Inflammatory macrophage treated with lipopolysaccharide for 1 hour (primary cell): ENCODE measurements at regions not wholly inside any gene's neighbourhood (a gene's known extent, or its start where the extent isn't known, plus 50 kb on each side); places are given as distances from the start of the nearest gene placed in this dataset.

Experiments used
- DNase-seq, 2 donors: peaks; one replicate each; pipeline ENCODE4 v3.0.0-alpha.2; 2020 to 2022

DNA sequence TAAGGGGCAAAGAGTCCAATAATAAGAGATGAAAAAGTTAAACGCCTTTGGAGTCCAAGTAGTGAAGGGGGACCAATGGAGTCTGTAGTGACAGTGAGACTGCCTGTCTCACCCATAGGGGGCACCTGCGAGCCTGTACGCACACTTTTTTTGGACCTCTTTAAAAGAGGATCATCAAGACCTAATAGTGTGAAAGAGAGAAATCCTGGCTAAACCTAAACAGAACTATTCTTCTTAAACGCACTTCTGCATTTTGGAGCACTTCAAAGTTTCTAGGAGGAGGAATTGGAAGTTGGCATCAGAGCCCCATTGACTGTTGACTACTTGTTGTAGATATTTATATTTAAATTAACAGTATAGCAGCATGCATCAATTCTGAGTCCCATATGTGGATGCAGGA, 636.1 kb upstream of the KLF4 start:
- DNase-seq, result peak in 1 of 2 donors; percentile 24

DNA sequence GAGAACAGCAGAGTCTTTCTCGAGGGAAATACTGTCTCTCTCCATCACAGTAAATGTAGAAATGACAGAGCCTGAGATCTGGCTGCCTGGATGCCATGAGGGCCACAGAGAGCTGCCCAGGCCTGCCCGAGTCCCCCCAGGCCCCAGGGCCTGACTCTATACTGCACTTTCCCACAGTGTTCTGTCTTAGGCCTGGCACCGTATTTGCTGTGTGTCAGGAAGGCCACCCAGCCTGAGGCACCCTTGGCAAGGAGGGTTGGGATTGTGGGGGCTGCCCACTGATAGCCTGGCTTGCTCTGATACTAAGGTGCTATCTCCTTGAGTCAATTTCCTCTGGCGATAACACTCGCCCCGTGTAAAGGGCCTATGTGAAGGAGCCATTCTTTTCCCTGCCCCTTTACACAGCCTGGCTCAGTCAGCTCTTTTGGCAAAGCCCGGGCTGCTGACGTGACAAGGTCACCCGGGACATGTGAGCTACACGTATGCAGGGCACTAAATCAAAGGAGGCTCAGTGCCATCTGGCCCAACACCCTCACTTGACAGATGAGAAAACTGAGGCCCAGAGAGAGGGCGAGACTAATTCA, 630.1 kb upstream of the KLF4 start:
- DNase-seq, result no peak

DNA sequence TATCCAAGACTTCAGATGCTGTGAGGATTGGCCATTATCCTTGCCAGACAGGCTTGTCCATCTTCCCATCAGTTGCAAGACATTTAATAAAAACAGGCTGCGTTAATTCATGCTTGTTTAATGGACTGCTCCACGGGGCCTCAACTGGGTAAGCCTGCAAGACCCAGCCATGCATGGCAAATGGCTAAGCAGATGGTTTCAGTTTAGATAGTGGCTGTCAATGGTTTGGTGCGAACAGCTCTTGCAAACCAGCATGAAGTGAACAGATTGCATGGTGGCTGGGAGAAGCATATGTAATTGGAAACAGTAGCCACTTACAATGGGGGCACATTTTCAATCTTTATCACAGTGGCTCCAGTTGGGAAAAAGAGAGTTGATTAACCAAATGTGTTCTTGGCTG, 628.2 kb upstream of the KLF4 start:
- no peak for DNase-seq

DNA sequence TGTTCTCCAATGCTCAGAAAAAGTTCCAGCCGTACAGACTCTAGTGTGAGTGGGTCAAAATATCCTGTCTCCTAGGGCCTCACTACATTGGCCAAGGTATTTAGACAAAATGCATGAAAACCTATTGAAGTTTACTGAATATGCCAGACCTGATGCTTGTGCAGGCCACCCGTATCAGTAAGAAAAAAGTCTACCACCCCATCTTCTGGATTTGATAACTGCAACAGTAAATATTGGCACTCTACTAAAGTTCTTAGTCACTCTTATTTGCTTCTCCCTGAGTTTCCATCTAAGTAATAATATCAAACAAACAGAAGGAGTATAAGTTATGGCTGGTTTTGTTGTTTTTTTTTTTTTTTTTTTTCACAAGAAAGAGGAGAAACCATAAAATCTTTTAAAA, 627.7 kb upstream of the KLF4 start:
- DNase-seq, result no peak

DNA sequence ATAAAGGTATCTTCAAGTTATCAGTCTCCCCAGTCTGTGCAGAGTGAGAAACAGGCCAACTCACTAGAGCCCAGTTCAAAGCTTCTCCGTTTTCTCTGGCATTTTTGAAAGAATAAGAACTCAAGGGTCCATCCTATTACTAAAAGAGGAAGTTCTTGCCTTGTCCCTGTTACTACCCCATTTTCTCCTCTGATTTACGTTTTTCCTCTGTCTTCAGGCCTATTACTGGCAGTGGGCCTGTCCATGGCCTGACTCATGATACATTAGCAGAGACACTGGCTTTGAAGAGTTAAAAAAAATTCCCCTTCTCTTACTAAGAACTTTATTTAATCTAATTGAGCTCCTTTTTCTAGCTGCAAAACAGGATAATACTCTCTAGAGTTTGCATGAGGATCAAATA, 624.0 kb upstream of the KLF4 start:
- DNase-seq, result peak in 1 of 2 donors; percentile 41

DNA sequence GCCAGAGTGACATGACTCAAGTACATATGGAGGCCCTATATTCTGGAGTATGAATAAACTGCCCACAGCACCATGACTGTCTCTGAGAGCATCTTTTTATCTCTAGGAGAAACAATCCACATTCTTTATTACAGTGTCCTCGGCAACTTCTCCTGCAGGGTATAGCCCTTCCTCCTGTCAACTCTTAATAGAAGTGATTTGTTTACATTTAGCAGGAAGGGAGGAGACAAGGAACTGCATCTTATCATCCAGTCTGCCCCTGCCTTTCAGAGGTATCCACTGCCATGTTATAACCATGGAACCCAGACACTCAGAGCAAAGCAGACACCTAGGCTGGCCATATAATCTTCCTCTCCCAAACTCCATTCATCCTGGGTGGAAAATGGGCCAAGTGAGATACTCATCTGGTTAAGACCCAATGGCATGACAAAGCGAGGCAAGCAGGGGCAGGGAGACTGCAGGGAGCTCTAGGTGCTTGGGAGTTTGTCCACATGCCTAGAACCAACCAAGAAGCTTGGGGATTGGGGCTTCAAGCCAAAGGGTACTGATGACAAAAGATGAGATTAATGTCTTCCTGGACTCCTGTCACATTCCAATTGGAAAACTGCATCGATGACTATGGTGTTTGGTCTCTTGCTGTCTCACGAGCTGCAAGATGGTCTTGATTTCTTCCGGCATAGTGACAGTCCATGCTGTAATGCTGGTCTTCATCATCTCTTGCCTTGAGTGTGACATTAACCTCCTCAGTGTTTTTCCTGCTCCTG, 620.5 kb upstream of the KLF4 start:
- no peak for DNase-seq

DNA sequence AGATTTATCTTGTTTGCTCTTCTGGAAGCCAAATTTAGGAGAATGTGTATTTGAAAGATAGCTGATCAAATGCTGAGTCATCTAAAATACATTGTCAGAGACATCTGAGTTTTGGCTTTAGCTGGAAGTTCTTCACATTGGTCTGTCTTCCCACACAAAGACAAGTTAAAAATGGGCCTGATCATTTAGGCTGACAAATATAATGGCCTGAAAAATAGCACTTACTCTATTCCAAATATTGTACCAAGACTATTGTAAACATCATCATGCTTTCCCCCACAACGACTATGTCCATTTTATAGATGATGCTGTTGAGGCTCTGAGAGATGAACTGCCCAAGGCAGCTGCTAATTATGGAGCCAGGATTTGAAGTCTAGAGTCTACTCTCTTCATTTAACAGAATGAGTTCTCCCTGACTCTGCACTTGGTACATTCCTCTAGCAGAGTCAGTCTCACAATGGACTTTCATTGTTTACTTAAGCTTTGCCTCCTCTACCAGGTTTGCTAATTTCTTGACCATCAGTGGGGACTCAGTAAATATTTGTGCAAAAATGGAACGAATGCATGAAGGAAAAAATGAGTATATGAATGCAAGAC, 619.4 kb upstream of the KLF4 start:
- DNase-seq, result no peak

DNA sequence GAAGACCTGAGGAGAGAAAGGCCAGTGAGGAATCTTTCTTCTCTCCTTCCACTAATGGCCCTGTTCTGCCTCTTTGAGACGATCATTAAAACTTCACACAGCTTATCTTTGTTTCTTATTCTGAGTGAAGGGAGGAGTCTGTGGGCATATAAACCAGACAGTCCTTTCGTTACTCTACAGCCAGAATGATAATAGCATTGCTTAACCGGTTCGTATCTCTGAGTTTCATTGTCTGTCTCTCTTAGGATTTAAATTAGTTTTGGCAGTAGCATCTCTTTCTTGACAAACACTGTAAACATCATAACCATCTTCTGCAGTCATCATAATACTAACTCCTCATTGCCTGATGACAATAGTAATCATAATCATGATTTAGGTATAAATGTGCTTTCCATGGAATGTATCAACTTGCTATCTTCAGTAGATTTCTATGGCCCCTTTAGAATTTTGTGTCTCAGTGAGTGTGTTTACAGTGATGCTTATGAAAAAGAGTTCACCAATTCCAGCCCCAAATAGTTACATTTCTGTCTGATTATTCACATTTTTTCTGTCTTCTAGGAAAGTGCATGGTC, 618.8 kb upstream of the KLF4 start:
- no peak for DNase-seq

DNA sequence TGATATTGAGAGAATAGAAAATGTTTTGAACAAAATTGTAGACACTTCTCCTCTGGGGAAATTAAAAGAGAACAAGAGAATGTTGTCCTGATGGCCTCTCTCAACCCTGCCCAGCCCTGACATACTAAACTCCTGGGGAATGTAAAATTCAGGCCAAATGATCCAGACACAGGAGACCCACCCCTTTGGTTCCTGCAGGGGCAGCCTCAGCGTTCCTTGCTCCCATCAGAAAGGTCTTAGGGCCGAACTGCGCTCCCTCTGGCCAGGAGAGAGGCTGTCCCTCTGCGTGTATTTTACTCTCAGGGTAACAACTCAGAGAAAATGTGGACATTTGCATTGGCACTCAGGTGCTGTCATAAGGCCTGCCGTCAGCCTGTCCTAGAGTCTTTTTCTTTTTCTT, 616.3 kb upstream of the KLF4 start:
- no peak for DNase-seq

DNA sequence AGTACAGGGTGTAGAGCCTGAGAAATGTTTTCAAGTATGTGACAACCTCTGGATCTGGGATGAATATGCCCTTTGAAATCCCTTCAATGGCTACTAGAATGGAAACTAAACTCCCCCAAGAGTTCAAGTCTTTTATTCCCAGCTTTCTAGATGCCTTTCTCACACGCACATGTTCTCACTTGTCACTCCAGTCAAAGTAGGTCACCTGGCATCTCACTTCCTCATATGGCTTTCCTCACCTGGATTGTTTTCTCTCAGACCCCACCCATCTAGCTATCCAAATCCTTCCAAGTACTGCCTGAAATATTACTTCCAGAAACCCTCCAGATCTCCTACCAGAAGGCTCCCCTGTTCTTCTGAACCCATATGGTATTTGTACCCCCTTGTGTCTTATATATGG, 615.4 kb upstream of the KLF4 start:
- DNase-seq, result no peak

DNA sequence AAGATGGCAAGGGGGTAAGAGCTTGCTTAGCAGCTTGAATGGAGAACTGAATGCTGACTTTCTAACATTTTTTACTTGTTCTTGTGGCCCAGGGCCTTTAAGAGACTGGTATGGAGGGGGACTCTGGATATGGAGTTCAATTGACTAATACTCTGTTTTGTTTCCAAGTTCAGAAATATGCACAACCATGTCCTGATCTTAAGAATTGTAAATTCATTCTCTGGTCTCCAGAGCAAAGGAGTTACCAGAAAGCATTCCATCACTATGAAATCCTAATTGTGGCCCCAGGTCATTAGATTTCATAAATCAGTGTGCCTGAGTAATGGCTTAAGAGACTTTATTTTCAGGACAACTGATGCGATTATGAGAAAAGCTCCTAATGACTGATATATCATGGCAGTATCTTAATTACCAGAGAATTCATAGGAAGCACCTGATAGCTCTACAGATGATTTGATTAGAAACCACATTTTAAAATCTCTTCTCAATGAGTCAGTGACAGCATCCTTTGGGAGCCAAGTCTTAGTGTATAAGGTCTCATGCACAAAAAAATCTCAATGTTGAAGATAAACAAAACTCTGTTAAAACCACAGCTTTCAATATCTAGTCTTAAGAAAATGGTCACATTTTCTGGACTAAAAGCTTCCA, 613.6 kb upstream of the KLF4 start:
- no peak for DNase-seq

DNA sequence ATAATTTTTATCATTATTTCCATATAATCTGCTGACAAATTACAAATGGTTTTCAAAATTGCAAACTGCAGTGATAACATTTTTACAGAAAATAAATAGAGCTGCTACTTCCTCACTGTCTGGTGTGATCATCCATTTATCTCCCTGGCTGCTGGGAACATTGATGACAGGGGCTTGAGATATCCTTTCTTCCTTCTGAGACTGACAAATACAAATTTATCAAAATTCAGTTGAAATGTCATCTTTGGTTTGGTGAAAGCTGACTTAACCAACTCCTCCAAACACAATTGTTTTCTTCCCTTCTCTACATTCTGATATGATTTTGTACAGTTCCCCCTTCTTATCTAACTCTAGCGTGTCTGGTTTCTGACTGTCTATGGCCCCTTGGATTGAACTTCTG, 611.8 kb upstream of the KLF4 start:
- no peak for DNase-seq

DNA sequence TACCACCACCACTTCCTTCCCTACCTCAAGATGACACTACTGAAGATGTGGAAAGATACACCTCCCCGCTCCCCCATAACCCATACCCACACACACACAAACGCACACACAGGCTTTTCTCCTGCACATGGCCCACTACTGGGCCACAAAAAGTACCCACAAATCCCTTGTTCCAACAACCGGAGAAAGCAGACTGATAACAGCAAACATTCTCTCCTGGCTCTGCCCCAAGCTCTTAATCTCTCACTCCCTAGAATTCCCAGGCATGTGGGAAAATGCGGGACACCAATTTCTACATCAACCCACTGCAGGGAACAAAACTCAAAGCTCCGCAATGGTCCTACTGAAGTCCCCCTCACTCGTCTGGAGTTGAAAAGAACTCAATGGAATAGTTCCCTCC, 611.0 kb upstream of the KLF4 start:
- no peak for DNase-seq

DNA sequence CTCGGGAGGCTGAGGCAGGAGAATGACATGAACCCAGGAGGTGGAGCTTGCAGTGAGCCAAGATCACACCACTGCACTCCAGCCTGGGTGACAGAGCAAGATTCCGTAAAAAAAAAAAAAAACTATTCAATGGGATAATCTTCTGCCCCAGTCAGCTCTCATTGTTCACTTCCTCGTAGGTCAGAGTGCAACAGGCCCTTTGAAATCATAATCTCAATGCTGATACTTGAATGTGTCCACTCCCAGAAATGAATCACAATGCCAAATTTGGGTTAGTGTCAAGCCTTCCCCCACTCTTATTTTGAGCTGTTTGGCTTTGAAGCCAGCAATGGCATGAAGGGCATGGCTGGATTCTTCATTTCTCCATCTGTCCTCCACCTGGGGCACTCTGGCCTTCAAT, 610.3 kb upstream of the KLF4 start:
- DNase-seq, result no peak

DNA sequence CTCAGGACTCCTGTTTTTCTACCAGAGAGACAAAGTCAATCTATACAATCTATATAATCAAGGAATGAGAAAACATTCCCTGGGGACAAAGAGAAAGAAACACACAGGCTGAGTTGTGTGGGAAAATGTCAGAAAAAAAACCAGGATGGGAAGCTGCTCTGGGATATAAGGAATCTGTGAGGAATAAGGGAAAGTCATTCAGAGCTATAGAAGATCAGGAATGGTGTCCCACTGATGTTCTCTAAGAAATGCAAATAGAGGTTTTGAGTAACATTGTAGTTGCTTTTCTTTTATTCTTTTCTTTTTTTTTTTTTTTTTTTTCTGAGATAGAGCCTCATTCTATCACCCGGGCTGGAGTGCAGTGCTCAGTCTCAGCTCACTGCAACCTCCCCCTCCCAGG, 605.9 kb upstream of the KLF4 start:
- no peak for DNase-seq

DNA sequence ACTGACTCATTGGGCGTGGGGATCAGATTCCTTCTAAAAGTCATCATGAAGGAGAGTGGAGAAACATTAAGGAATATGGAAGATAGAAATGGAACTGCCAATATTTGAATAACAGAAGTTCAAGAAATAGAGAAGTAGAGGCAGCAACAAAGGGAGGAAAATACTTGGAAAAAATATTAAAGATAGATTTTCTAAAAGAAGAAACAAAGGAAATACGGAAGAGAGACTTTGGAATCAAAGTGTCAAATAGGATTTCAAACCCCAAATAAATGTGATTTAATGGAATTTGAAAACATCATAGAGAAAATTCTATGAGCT, 605.1 kb upstream of the KLF4 start:
- no peak for DNase-seq

DNA sequence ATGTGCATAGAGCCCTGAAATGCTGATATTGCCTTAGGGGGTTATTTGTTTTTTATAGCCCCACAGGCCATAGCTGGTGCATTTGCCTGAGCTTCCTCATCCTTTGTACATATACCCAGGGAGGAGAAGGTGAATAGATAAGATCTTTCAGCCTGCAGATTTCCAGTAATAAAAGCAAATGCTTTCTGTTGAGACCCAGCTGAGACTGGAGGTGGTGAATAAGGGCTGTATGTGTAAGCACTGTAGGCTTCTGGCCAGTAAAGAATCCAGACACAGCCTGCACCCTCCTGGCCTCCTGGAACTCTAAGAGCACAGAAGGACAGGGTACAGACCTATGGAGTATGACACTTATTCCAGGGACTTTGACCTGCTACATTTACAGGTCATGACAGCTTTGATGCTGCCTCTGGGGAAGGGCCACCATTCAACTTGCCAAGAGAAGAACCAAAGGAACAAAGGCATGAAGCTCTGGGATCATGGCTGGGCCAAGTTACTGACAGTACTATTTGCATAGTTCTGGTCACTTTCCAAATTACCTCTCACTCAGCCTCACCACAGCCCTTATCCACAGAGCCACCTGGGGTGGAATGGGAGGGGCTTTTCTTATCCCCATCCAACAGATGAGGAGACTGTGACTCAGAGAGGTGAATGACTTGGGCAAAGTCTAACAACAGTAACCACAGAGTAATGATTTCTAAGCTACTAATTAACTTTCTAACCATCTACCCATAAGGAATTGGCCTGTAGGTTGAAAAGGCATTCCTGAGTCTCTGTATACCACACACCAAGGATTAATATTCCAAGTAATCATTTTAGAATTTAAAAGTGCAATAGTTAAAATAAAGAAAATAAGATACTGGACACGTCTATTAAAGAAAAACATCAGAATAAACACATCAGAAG, 604.5 kb upstream of the KLF4 start:
- no peak for DNase-seq

DNA sequence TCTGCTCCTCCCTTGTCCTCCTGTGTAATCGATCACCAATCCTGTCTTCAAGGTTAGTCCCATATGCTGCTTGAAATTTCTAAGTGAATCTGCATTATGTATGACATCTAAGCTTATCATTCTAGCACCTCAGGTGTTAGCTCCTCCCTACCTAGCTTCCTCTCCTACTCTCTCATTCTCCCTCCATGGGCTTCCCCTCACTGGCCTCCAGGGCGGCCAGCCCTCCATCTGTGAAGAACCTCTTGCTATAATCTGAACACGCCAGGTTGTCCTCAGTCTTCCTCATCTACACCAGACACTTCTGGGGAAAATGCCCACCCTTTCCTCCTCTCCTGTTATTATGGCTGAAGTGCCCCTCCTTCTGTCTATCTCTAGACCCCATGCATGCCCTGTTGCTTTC, 599.3 kb upstream of the KLF4 start:
- no peak for DNase-seq

DNA sequence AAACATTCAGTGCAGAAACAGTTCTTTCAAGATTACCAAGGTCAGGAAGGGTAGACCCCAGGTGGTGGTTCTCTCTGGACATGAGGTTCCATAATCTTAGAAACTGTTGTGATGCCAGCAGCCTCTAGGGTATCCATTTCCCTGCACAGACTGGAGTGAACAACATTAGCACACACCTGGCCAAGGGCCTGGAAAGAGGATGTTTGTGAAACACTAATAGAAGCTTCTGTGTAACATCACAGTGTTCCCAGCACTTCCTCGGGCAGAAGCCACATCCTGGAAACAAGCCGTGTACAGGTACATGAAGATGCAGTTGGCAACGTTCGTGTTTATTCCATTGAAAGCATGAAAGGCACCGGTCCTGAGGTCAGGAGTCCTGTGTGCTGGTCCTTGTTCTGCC, 598.2 kb upstream of the KLF4 start:
- DNase-seq, result no peak

DNA sequence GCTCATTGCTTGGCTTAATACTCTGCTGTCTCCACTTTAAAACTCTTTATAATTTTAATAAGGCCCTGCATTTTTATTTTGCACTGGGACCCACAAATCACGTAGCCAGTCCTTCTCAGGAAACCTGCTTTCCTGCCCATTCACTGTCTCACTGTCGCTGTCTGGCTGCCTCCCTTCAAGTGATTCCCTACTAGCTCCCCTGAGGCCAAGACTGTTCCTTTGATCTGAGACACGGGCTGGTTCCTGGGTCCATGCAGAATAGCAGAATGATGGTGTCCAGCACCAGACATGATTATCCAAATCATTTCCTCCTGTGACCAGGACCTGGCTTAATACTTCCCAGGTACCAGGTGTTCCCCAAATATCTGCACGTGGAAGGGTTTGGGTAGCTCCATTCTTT, 597.1 kb upstream of the KLF4 start:
- no peak for DNase-seq

DNA sequence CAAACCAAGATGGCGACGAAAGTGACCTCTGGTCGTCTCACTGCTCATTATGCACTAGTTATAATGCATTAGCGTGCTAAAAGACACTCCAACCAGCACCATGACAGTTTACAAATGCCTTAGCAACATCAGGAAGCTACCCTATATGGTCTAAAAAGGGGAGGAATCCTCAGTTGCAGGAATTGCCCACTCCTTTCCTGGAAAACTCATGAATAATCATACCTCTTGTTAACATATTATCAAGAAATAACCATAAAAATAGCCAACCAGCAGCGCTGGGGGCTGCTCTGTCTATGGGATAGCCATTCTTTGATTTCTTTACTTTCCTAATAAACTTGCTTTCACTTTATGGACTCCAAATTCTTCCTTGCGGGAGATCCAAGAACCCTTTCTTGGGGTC, 595.7 kb upstream of the KLF4 start:
- DNase-seq, result no peak

DNA sequence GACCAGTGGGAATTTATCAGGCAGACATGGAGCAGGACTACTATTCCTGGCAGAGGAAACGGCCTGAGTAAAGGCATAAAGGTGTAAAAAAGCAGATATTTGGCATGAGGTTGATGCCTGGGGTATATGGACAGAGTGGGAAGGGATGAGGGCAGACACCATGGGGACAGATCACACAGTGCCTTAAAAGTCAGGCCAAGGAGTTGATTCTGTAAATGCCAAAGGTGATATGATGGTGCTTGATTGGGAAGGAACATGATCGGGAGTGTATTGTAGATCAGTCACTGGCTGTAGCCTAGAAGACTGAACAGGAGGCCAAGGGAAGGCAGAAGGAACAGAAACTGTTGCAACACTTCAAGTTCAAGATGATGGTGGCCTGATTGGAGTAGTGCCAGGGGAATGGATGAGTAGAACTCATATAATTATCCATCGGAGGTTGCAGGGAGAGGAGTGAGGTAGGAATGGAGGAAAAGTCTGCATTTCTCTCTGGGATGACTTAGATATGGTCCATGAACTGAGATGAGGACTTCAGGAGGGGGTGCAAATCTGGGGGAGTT, 594.3 kb upstream of the KLF4 start:
- DNase-seq, result peak; percentile 35 to 64
